DMS 273 treated with DMSO at 0.1 percent for 48 hours (cell line): ENCODE measurements at regions not wholly inside any gene's neighbourhood (a gene's known extent, or its start where the extent isn't known, plus 50 kb on each side); places are given as distances from the start of the nearest gene placed in this dataset.

Source experiments
- DNase-seq: peaks from one replicate; lab custom pipeline; 2025; lab: John Stamatoyannopoulos, UW

- DNase-seq, result no peak
Measured at GRCh38 chr3:111352585-111352984, 189.4 kb upstream of the CD96 start.

DNA sequence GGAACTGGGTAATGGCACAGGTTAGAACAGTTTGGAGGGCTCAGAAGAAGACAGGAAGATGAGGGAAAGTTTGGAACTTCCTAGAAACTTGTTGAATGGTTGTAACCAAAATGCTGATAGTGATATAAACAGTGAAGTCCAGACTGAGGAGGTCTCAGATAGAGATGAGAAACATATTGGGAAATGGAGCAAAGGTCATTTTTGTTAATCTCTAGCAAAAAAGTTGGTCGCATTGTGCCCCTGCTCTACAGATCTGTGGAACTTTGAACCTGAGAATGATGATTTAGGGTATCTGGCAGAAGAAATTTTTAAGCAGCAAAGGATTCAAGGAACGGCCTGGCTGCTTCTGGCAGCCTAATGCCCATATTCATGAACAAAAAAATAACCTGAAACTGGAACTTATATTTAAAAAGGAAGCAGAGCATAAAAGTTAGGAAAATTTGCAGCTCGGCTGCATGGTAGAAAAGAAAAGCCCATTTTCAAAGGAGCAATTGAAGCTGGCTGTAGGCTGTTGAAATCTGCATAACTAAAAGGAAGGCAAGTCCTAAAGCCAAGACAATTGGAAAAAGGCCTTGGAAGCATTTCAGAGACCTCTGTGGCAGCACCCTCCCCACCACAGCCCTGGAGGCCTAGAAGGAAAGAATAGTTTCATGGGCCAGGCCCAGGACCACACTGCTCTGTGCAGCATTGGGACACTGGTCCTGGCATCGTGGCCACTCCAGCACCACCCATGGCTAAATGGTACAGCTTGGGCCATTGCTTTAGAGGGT, 182.6 kb upstream of the CD96 start:
- DNase-seq, result no peak

GRCh38 chr3:111362381-111363009, 179.5 kb upstream of the CD96 start:
- no peak for DNase-seq

DNA sequence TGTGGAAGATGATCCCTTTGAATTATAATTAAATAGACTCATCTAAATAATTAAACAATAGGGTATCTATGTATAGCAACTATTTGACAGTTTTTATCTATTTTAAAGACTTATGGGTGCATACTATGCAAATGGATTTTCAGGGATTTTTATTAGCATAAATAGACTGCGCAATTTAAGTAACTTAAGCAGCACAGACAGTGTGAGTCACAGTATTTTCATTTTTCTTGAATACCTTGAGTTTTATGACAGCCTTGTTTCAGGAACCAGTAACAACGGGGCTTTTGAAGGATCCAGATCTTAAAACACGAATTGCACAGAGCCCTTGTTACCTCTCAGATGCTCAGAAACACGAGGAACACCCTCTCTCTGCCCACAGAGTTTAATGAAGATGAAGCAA, 175.5 kb upstream of the CD96 start:
- no peak for DNase-seq

- DNase-seq, result no peak
Measured at GRCh38 chr3:111368056-111368455, 173.9 kb upstream of the CD96 start.

DNA sequence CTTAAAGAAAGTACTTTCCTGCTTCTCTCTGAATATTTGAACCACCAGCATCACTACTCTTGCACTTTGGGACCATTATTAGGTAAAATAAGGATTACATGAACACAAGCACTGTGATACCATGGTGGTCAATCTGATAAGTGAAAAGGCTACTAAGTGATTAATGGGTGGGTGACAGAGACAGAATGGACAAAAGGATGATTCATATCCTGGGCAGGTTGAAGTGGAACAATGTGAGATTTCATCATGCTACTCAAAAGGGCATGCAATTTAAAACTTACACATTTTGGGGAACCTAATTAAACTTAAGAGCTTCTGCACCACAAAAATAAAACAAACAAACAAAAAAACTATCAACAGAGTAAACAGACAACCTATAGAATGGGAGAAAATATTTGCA, 172.0 kb upstream of the CD96 start:
- DNase-seq, result no peak

DNA sequence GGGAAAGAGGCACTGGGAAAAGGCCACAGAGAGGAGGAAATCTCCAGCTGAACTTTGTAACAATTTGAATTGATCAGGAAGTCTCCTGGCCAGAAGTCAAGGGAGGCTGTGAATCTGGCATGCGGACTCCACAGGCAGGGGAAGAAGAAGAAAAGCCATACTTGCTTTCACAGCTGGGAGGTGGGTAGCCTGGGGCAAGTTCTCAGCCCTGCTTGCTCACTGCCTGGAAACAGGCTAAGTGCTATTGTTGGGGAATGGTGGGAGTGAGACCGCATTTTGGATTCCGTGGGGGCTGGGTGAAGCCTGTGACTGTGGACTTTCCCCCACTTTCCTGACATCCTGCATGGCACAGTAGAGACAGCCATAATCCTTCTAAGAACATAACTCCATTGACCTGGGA, 168.8 kb upstream of the CD96 start:
- DNase-seq, result no peak

DNA sequence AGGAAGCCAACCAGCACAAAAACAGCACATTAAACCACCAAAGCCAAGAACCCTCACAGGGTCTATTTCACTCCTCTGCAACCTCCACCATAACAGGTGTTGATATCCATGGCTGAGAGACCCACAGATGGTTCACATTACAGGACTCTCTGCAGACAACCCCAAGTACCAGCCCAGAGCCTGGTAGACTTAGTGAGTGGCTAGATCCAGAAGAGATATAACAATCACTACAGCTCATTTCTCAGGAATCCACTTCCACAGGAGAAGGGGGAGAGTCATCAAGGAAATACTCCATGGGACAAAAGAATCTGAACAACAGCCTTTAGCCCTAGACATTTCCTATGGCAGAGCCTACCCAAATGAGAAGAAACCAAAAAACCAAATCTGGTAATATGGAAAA, 168.1 kb upstream of the CD96 start:
- DNase-seq, result no peak

DNA sequence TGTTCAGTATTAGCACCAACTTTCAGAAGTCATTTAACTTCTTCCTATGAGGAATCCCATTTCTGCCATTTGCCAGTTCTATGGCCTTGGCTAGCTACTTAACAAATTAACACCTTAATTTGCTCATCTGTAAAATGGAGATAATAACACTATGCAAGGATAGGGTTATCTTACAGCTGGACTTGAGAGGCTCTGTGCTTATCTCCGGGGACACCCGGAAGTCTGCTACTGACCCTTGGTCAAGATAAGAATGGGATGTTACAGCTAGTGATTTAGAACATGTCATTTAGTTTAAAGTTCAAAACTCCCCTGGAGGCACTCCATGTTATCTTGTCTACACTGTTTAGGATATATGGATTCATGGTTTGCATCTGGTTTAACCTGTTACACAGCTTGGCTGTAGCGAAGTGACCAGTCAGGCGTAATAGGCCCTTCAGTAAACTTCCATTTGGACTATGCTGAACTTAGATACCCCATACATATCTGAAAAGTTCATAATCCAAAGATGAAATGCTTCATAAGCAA, 156.0 kb upstream of the CD96 start:
- DNase-seq, result no peak

- DNase-seq, result peak; percentile 98
Measured at GRCh38 chr3:111392894-111393398, 149.1 kb upstream of the CD96 start.

DNA sequence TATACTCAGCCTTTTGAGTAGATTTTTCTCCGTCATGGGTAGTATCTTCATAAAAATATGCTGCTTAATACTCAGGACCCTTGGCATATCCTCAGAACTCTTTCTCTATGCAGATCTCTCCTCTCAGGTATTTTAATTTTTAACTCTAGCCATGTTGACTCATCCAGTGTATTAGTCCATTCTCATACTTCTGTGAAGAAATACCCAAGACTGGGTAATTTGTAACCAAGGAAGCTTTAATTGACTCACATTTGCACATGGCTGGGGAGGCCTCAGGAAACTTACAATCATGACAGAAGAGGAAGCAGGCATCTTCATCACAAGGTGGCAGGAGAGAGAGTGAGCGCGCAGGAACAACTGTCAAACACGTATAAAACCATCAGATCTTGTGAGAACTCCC, 129.3 kb upstream of the CD96 start:
- DNase-seq, result no peak

- DNase-seq, result no peak
Measured at GRCh38 chr3:111414531-111414930, 127.5 kb upstream of the CD96 start.

DNA sequence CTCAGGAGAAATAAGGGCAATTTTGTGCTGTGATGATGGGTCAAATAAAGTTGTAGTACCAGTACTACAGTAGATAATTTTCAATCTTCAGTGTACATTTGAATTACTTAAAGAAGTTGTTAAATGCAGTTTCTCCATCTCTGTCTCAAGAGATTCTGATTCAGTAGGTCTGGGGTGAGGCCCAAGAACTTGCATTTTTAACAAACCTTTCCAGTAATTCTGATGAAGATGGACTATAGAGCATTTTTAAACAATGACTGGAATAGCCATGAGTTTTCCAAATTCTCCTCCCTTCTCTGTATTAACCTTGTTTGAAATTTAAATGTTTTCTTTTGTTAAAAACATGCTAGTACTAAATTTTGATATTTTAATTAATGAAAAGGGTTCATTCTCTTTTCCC, 127.0 kb upstream of the CD96 start:
- no peak for DNase-seq

GRCh38 chr3:111418391-111418790, 123.6 kb upstream of the CD96 start:
- DNase-seq, result no peak

GRCh38 chr3:111428301-111428700, 113.7 kb upstream of the CD96 start:
- no peak for DNase-seq

- no peak for DNase-seq
Measured at GRCh38 chr3:111434941-111435622, 106.9 kb upstream of the CD96 start.

DNA sequence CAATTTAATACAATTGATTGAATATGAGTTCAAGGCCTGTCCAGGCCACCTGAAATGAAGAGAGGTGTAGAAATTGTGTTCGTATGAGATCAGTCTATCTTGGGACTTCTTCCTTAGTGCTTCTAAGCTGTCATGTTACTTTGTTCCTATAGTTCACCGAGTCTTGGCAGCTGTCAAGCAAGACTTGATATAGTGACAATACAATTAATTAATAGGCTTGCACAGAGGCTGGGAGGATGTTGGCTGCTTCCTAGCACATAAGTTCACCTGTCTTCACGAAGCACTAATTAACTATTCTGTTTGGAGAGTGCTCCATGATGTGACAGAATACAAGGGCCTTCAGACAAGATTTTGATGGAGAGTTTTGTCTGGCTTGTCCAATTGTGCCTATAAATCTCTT, 103.7 kb upstream of the CD96 start:
- no peak for DNase-seq

- no peak for DNase-seq
Measured at GRCh38 chr3:111454551-111454950, 87.4 kb upstream of the CD96 start.

- peak; percentile 60 for DNase-seq
Measured at GRCh38 chr3:111465081-111465670, 76.8 kb upstream of the CD96 start.

GRCh38 chr3:111470032-111470431, 72.0 kb upstream of the CD96 start:
- no peak for DNase-seq

DNA sequence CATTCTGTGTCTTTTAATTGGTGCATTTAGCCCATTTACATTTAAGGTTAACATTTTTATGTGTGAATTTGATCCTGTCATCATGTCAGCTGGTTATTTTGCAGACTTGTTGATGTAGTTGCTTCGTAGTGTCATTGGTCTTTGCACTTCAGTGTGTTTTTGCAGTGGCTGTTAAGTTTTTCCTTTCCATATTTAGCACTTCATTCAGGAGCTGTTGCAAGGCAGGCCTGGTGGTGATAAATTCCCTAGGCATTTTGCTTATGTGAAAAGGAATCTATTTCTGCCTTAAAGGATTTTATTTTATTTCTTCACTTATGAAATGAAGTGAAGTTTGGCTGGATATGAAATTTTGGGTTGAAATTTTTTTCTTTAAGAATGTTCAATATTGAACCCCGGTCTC, 70.2 kb upstream of the CD96 start:
- DNase-seq, result no peak

DNA sequence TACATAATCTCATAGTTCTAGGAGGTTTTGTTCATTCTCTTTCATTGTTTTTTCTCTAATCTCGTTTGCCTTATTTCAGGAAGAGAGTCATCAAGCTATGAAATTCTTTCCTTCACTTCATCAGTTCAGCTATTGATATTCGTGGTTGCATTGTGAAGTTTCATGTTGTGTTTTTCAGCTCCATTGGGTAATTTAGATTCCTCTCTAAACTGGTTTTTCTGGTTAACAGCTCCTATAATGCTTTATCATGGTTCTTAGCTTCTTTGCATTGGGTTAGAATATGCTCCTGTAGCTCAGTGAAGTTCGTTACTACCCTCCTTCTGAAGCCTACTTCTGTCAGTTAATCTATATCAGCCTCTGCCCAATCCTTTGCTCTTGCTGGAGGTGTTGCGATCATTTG, 69.4 kb upstream of the CD96 start:
- no peak for DNase-seq

- DNase-seq, result no peak
Measured at GRCh38 chr3:111473550-111473949, 68.4 kb upstream of the CD96 start.
